GM12878 (cell line): ENCODE measurements at regions not wholly inside any gene's neighbourhood (a gene's known extent, or its start where the extent isn't known, plus 50 kb on each side); places are given as distances from the start of the nearest gene placed in this dataset.

Source experiments
- ATAC-seq: fragments of 200-7000 bp; cut with Tn5 transposase; 3 replicates; pipeline ENCODE4 v1.9.1; 2020; ENCODE audit warnings: mild to moderate bottlenecking, moderate library complexity
- BruUV-seq: library from RNA; stranded (reverse); fragments of 400-500 nt; replicated peaks from 2 replicates; lab custom pipeline; 2021; lab: Mats Ljungman, UMichigan
- CTCF ChIA-PET: fragments of 300-600 bp; sonication (Branson Sonifier 250); formaldehyde crosslinking; extraction: SDS; loops from one replicate; lab custom pipeline; 2021; ENCODE audit warnings: inconsistent platforms; lab: Yijun Ruan, JAX
- POLR2A ChIA-PET: fragments of 350-600 bp; formaldehyde crosslinking; extraction: SDS; loops from one replicate; lab custom pipeline; 2021; ENCODE audit warnings: inconsistent platforms; lab: Charles Lee
- RAD21 ChIA-PET: fragments of 300-600 bp; sonication (Branson Sonifier 250); formaldehyde crosslinking; loops from one replicate; lab custom pipeline; 2023; ENCODE audit warnings: antibody characterized with exemption; ENCODE audit not compliant: unreplicated experiment; lab: Charles Lee
- SMC1A ChIA-PET: fragments of 300-600 bp; sonication (Branson Sonifier 250); formaldehyde crosslinking; loops from one replicate; lab custom pipeline; 2023; ENCODE audit not compliant: unreplicated experiment, uncharacterized antibody; lab: Charles Lee
- DNase-seq: peaks from one replicate; pipeline ENCODE4 v3.0.0-alpha.2; 2011; ENCODE audit warnings: low read depth, low spot score
- FAIRE-seq: peaks from 3 replicates; lab custom pipeline; 2011; peaks lifted over from hg19 to GRCh38; lab: Jason Lieb, UNC
- H2AFZ ChIP-seq: 2 replicates; pipeline ENCODE4 v1.6.0; 2011; ENCODE audit warnings: low read depth, low read length, control low read depth; ENCODE audit not compliant: control insufficient read depth
- H3K27ac ChIP-seq: 2 replicates; pipeline ENCODE4 v1.5.1; 2011; ENCODE audit warnings: control low read depth; ENCODE audit not compliant: control insufficient read depth, insufficient read depth
- H3K27me3 ChIP-seq, 2 experiments: replicated peaks in 1 of 2; 2 replicates each; pipeline versions ENCODE4 v1.6.0 to v1.6.1; 2011; ENCODE audit warnings: low read length in 1 of 2; ENCODE audit not compliant: control insufficient read depth in 2 of 2, insufficient read depth in 2 of 2
- H3K36me3 ChIP-seq, 2 experiments: 2 replicates each; pipeline ENCODE4 v1.5.1; 2011; ENCODE audit warnings: low read length in 1 of 2; ENCODE audit not compliant: control insufficient read depth in 2 of 2, insufficient read depth in 2 of 2
- H3K4me1 ChIP-seq: 2 replicates; pipeline ENCODE4 v1.6.1; 2011; ENCODE audit warnings: mild to moderate bottlenecking, low read length, moderate library complexity, mixed read lengths; ENCODE audit not compliant: control insufficient read depth, insufficient read depth
- H3K4me2 ChIP-seq: 2 replicates; pipeline ENCODE4 v1.6.0; 2011; ENCODE audit warnings: control low read depth; ENCODE audit not compliant: control insufficient read depth, insufficient read depth
- H3K4me3 ChIP-seq: fragments of 200-600 bp; sonication (generic); 2 replicates; pipeline ENCODE4 v1.5.1; 2016
- H3K79me2 ChIP-seq: 2 replicates; pipeline ENCODE4 v1.6.0; 2011; ENCODE audit warnings: low read length; ENCODE audit not compliant: control insufficient read depth, insufficient read depth
- H3K9ac ChIP-seq: 2 replicates; pipeline ENCODE4 v1.8.0; 2011; ENCODE audit warnings: low read length, control low read depth, mixed read lengths; ENCODE audit not compliant: control insufficient read depth, insufficient read depth
- H3K9me3 ChIP-seq: replicated peaks from 3 replicates; pipeline ENCODE4 v1.5.1; 2011; ENCODE audit warnings: mild to moderate bottlenecking, low read length; ENCODE audit not compliant: control insufficient read depth, insufficient read depth
- H4K20me1 ChIP-seq: 2 replicates; pipeline ENCODE4 v1.6.0; 2011; ENCODE audit not compliant: control insufficient read depth, insufficient read depth
- ATF7 ChIP-seq: fragments of 450-650 bp; IDR thresholded peaks from 2 replicates; pipeline ENCODE4 v1.6.1; 2016; ENCODE audit warnings: low read depth, mild to moderate bottlenecking
- BRCA1 ChIP-seq: IDR thresholded peaks from 2 replicates; pipeline ENCODE4 v1.6.1; 2011; ENCODE audit warnings: low read depth, low read length, improper control_type of control experiment
- DPF2 ChIP-seq: fragments of 450-650 bp; IDR thresholded peaks from 2 replicates; pipeline ENCODE4 v1.6.1; 2017; ENCODE audit warnings: mild to moderate bottlenecking
- FOXK2 ChIP-seq: fragments of 450-650 bp; IDR thresholded peaks from 2 replicates; pipeline ENCODE4 v1.6.1; 2017; ENCODE audit warnings: mild to moderate bottlenecking, moderate library complexity
- HDGF ChIP-seq: fragments of 450-650 bp; IDR thresholded peaks from 2 replicates; pipeline ENCODE4 v1.6.1; 2016; ENCODE audit warnings: antibody characterized with exemption
- JUND ChIP-seq: IDR thresholded peaks from 2 replicates; pipeline ENCODE4 v1.6.1; 2012; ENCODE audit warnings: low read depth, mild to moderate bottlenecking, low read length, improper control_type of control experiment, moderate library complexity
- MYB ChIP-seq: fragments of 150-350 bp; IDR thresholded peaks from 2 replicates; pipeline ENCODE4 v1.6.1; 2014; ENCODE audit warnings: mild to moderate bottlenecking, low read depth, low read length, borderline replicate concordance
- NFIC ChIP-seq: IDR thresholded peaks from 2 replicates; pipeline ENCODE4 v1.6.1; 2012; ENCODE audit warnings: low read depth, mild to moderate bottlenecking, inconsistent platforms, low read length, moderate library complexity
- NFYA ChIP-seq: IDR thresholded peaks from 2 replicates; pipeline ENCODE4 v1.6.1; 2011; ENCODE audit warnings: low read depth, mild to moderate bottlenecking, low read length, improper control_type of control experiment, borderline replicate concordance
- NR2F1 ChIP-seq: fragments of 450-650 bp; conservative IDR thresholded peaks from 2 replicates; pipeline ENCODE4 v1.6.1; 2017; ENCODE audit warnings: mild to moderate bottlenecking
- RAD21 ChIP-seq: IDR thresholded peaks from 2 replicates; pipeline ENCODE4 v1.6.1; 2011; ENCODE audit warnings: mild to moderate bottlenecking, low read depth, low read length, moderate library complexity; ENCODE audit not compliant: insufficient read depth
- RCOR1 ChIP-seq: conservative IDR thresholded peaks from 2 replicates; pipeline ENCODE4 v1.6.1; 2012; ENCODE audit warnings: low read depth, low read length, improper control_type of control experiment
- STAT1 ChIP-seq: fragments of 450-650 bp; conservative IDR thresholded peaks from 2 replicates; pipeline ENCODE4 v1.6.1; 2014; ENCODE audit warnings: antibody characterized with exemption, mild to moderate bottlenecking
- TARDBP ChIP-seq: IDR thresholded peaks from 2 replicates; pipeline ENCODE4 v1.6.1; 2016; ENCODE audit warnings: borderline replicate concordance
- YBX1 ChIP-seq: fragments of 450-650 bp; IDR thresholded peaks from 2 replicates; pipeline ENCODE4 v1.6.1; 2016; ENCODE audit warnings: antibody characterized with exemption
- ZBED1 ChIP-seq: IDR thresholded peaks from 2 replicates; pipeline ENCODE4 v1.6.1; 2016; ENCODE audit warnings: borderline replicate concordance
- ZNF207 ChIP-seq: fragments of 450-650 bp; IDR thresholded peaks from 2 replicates; pipeline ENCODE4 v1.6.1; 2014; ENCODE audit warnings: antibody characterized with exemption, mild to moderate bottlenecking, borderline replicate concordance
- WGBS: methylation state at CpG from one replicate; pipeline ENCODE4 v1.1.6; 2016; ENCODE audit warnings: low lambda C conversion rate; ENCODE audit not compliant: insufficient replicate concordance, insufficient coverage; ENCODE audit errors: missing lambda C conversion rate; 5-methylcytosine and 5-hydroxymethylcytosine counted together
- in situ Hi-C: fragments of 300-500 bp; cut with MboI; formaldehyde crosslinking; loops from 9 replicates; pipeline ENCODE4 v1.14.3; 2018; ENCODE audit warnings: mixed read lengths
- intact Hi-C: fragments of 100-400 bp; cut with micrococcal nuclease; formaldehyde crosslinking; loops from one replicate; pipeline ENCODE4 v1.14.2; 2022; ENCODE audit not compliant: unreplicated experiment
- TF ChIP-seq, protein P1 (sequence below): fragments of 450-650 bp; IDR thresholded peaks from 2 replicates; pipeline ENCODE4 v1.6.1; 2017; ENCODE audit warnings: mild to moderate bottlenecking, moderate library complexity
- TF ChIP-seq, protein P2 (sequence below): fragments of 450-650 bp; IDR thresholded peaks from 2 replicates; pipeline ENCODE4 v1.6.1; 2016; ENCODE audit warnings: mild to moderate bottlenecking
- TF ChIP-seq, protein P3 (sequence below): IDR thresholded peaks from 2 replicates; pipeline ENCODE4 v1.6.1; 2011; ENCODE audit warnings: mild to moderate bottlenecking, low read depth, low read length, moderate library complexity; ENCODE audit not compliant: insufficient replicate concordance

DNA sequence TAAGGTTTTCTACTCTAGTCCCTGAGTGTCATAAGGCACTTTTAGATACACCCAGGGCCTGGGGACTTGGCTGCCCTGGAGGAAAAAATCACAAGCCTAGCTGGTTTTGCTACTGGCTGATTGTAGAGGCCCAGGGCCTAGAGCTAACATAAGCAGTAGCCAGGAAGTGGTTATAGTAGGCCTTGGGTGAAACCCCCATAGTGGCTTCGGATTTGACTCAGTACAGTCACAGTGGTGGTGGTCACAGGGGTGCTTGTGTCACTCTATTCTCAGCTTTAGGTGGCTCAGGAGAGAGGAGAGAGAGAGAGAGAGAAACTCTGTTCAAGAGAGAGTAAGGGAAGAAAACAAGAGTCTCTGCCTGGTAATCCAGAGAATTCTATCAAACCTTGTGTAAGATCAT lies 194.5 kb upstream of the EDA2R start (continued):
- peak; percentile 56; the same call in 1 of the 2 replicates for TF ChIP-seq NFIC
- TF ChIP-seq STAT1: no peak
- peak; percentile 42; the same call in 1 of the 2 replicates for TF ChIP-seq DPF2

DNA sequence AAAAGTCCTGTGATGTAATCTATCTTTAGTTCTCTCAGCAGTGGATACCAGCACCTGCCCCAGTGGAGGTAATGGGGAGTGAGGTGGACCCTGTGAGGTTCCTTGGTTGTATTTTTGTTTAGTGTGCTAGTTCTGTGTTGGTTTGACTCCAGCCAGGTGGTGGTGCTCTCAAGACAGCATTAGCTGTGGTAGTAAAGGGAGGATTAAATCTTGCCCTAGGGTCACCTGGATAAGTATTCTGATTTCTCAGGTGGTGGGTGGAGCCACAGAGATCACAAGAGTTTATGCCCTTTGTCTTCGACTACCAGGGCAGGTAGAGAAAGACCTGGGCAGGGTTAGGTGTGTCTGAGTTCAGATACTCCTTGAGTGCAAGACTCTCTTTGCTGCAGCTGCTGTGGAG lies 176.3 kb upstream of the EDA2R start:
- POLR2A ChIA-PET: no interaction called here
- Histone ChIP-seq H3K4me2 (no peak overlapping the region), H3K9me3 (no peaks in the 10 kb centered on the region), H3K27ac (no peak overlapping the region), H3K4me1 (no peaks in the 10 kb centered on the region), H4K20me1 (no peaks in the 10 kb centered on the region), H3K4me3 (no peak overlapping the region), H3K36me3 (no peaks in the 10 kb centered on the region), H3K27me3 (no peaks in the 10 kb centered on the region), H3K9ac (no peak overlapping the region), H2AFZ (no peak overlapping the region), H3K79me2 (no peaks in the 10 kb centered on the region)
- SMC1A ChIA-PET: no interaction called here
- 0% methylated on average over 1 of the region's 1 CpG for WGBS
- intact Hi-C loops (no loop called here), in situ Hi-C loops (loop anchor here (25.0 kb wide), 1 partner anchor 97 kb away; no protein-coding TSS in a partner anchor)
- CTCF ChIA-PET: interaction anchor here (0.7 kb wide), 1 partner anchor 1330 kb away, joined by 3 read pairs; no protein-coding TSS in a partner anchor
- no peak for DNase-seq
- RAD21 ChIA-PET: no interaction called here
- FAIRE-seq: no peak
- ATAC-seq: no peak
- no TSS peak for BruUV-seq
- TF ChIP-seq, protein P1, sequence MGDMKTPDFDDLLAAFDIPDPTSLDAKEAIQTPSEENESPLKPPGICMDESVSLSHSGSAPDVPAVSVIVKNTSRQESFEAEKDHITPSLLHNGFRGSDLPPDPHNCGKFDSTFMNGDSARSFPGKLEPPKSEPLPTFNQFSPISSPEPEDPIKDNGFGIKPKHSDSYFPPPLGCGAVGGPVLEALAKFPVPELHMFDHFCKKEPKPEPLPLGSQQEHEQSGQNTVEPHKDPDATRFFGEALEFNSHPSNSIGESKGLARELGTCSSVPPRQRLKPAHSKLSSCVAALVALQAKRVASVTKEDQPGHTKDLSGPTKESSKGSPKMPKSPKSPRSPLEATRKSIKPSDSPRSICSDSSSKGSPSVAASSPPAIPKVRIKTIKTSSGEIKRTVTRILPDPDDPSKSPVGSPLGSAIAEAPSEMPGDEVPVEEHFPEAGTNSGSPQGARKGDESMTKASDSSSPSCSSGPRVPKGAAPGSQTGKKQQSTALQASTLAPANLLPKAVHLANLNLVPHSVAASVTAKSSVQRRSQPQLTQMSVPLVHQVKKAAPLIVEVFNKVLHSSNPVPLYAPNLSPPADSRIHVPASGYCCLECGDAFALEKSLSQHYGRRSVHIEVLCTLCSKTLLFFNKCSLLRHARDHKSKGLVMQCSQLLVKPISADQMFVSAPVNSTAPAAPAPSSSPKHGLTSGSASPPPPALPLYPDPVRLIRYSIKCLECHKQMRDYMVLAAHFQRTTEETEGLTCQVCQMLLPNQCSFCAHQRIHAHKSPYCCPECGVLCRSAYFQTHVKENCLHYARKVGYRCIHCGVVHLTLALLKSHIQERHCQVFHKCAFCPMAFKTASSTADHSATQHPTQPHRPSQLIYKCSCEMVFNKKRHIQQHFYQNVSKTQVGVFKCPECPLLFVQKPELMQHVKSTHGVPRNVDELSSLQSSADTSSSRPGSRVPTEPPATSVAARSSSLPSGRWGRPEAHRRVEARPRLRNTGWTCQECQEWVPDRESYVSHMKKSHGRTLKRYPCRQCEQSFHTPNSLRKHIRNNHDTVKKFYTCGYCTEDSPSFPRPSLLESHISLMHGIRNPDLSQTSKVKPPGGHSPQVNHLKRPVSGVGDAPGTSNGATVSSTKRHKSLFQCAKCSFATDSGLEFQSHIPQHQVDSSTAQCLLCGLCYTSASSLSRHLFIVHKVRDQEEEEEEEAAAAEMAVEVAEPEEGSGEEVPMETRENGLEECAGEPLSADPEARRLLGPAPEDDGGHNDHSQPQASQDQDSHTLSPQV: no peak
- no peak for TF ChIP-seq HDGF
- TF ChIP-seq BRCA1: no peak
- TF ChIP-seq NR2F1: no peak
- no peak for TF ChIP-seq ATF7
- no peak for TF ChIP-seq ZNF207
- no peak for TF ChIP-seq JUND
- no peak for TF ChIP-seq RAD21
- no peak for TF ChIP-seq YBX1
- TF ChIP-seq NFYA: no peak
- no peak for TF ChIP-seq ZBED1
- TF ChIP-seq, protein P2, sequence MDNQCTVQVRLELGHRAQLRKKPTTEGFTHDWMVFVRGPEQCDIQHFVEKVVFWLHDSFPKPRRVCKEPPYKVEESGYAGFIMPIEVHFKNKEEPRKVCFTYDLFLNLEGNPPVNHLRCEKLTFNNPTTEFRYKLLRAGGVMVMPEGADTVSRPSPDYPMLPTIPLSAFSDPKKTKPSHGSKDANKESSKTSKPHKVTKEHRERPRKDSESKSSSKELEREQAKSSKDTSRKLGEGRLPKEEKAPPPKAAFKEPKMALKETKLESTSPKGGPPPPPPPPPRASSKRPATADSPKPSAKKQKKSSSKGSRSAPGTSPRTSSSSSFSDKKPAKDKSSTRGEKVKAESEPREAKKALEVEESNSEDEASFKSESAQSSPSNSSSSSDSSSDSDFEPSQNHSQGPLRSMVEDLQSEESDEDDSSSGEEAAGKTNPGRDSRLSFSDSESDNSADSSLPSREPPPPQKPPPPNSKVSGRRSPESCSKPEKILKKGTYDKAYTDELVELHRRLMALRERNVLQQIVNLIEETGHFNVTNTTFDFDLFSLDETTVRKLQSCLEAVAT: no peak
- TF ChIP-seq RCOR1: no peak
- TF ChIP-seq, protein P3, sequence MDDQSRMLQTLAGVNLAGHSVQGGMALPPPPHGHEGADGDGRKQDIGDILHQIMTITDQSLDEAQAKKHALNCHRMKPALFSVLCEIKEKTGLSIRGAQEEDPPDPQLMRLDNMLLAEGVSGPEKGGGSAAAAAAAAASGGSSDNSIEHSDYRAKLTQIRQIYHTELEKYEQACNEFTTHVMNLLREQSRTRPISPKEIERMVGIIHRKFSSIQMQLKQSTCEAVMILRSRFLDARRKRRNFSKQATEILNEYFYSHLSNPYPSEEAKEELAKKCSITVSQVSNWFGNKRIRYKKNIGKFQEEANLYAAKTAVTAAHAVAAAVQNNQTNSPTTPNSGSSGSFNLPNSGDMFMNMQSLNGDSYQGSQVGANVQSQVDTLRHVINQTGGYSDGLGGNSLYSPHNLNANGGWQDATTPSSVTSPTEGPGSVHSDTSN: no peak
- no peak for TF ChIP-seq TARDBP
- no peak for TF ChIP-seq MYB
- TF ChIP-seq FOXK2: no peak
